ENCODE measurements at regions not wholly inside any gene's neighbourhood (a gene's known extent, or its start where the extent isn't known, plus 50 kb on each side); places are given as distances from the start of the nearest gene placed in this dataset.

DNA sequence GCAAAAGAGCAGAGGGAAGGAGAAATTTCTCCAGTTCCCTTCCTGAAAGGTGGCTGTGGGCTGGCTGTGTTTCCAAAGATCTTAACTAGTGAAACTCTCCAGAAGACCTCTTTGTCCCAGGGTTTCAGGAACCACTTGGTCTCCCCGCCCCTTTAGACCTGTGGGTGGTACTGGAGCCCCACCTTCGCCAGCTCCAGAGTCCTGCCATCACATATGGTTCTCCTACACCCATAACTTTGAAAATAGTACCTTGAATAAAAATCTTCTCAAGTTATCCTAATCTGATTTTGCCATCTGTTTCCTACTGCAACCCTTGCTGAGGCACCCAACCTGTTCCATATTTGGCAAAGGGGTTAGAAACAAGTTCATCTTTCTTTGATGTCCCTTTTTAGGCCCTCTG lies 303.9 kb downstream of the SEC16B start:
- TF ChIP-seq CTCF (IDR thresholded peaks at IDR 0.05) (no peak), EZH2phosphoT487 (IDR thresholded peaks at IDR 0.05) (no peak), EZH2 (IDR thresholded peaks at IDR 0.05) (no peak)
